ENCODE measurements at regions not wholly inside any gene's neighbourhood (a gene's known extent, or its start where the extent isn't known, plus 50 kb on each side); places are given as distances from the start of the nearest gene placed in this dataset.
A peak's percentile ranks its signal among the peaks of the same experiment; 100 is the strongest.

DNA sequence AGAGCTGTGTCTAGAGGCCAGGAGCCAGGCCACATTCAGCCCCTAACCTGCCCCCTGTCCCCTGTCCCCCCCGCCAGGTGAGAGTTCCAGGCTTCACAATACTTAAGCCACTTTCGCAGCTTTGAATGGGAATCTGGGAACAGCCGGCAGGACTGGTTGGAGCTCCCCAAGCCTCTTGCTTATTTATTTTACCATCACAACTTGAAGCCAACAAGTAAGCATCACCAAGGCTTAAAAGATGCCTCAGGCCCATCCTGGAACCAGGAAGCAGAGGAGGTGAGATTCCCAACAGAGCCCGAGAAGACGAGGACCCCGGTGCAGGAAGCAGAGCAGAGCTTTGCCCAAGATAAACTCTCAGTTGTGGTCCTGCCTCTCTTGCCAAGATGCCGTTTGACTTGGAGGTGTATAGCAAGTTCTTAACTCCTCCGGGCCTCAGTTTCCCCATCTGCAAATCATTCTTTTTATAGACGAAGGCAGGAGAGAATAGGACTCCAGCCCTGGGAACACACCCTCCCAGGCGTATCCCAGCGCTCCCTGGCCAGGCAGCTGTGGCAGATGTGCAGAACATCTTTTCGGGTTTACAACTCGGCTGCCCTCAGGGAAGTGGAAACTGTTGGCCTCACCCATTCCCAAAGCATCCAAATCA is 66.8 kb upstream of the SLC25A33 start:
- no peaks in the 10 kb centered on the region for H3K27me3 ChIP-seq (ENCODE audit: low read depth, low read length)
- H2AFZ ChIP-seq (ENCODE audit: low read depth, low read length): no peak overlapping the region
- H3K36me3 ChIP-seq (replicated peaks; ENCODE audit: low read depth, low read length): no peaks in the 10 kb centered on the region
- peaks cover 11% of the 10 kb centered on the region for H3K4me1 ChIP-seq (ENCODE audit: low read length)
- H4K20me1 ChIP-seq (ENCODE audit: insufficient read depth, low read length): no peaks in the 10 kb centered on the region
- no peak overlapping the region for H3K9ac ChIP-seq (ENCODE audit: low read length)
- no peaks in the 10 kb centered on the region for H3K9me3 ChIP-seq (ENCODE audit: insufficient read depth, low read length)
- H3K27ac ChIP-seq (ENCODE audit: low read length): no peak overlapping the region
- no peak overlapping the region for H3K4me2 ChIP-seq (ENCODE audit: low read length)
- no peak for TF ChIP-seq EZH2phosphoT487 (IDR thresholded peaks at IDR 0.05; ENCODE audit: low read depth)
- TF ChIP-seq, protein P1, sequence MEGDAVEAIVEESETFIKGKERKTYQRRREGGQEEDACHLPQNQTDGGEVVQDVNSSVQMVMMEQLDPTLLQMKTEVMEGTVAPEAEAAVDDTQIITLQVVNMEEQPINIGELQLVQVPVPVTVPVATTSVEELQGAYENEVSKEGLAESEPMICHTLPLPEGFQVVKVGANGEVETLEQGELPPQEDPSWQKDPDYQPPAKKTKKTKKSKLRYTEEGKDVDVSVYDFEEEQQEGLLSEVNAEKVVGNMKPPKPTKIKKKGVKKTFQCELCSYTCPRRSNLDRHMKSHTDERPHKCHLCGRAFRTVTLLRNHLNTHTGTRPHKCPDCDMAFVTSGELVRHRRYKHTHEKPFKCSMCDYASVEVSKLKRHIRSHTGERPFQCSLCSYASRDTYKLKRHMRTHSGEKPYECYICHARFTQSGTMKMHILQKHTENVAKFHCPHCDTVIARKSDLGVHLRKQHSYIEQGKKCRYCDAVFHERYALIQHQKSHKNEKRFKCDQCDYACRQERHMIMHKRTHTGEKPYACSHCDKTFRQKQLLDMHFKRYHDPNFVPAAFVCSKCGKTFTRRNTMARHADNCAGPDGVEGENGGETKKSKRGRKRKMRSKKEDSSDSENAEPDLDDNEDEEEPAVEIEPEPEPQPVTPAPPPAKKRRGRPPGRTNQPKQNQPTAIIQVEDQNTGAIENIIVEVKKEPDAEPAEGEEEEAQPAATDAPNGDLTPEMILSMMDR (IDR thresholded peaks at IDR 0.05; ENCODE audit: low read depth, low read length): no peak
- H3K79me2 ChIP-seq (ENCODE audit: low read length): no peaks in the 10 kb centered on the region
- H3K4me3 ChIP-seq (ENCODE audit: low read length): no peak overlapping the region

DNA sequence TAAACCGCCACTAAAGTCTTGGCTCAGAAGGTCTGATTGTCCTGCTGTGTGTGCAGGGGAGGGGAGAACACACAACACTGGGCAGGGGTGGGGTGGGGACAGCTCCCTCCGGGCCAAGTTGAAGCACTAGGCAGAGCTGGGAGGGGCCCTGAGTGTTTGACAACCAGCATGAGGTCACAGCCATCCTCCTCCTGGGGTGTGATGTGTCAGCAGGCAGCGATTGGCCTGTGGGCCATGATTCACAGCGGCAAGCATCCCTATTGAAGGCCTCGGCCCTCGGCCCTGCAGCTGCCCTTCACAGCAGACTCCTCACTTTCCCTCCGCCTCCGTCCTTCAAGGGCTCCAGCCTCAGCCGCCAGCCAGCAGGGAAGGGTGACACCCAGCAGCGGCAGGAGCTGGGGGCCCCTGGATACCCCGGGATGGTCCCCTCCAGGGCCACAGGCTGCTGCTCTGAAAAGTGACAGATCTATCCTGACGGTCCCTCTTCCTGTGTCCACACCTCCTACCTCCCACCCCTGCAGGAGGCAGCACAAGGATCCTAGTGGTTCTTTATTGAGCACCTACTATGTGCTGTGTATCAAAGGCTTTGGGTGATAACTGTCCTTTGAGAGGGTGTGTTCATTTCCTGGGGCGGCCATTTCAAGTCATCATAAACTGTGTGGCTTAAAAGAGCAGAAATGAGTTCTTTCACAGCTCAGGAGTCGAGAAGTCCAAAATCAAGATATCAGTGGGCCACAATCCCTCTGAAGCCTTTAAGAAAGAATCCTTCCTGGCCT is 66.0 kb upstream of the SLC25A33 start:
- Histone ChIP-seq H3K36me3 (replicated peaks; ENCODE audit: low read depth, low read length) (no peaks in the 10 kb centered on the region), H3K27me3 (ENCODE audit: low read depth, low read length) (no peaks in the 10 kb centered on the region), H3K4me1 (ENCODE audit: low read length) (peaks cover 12% of the 10 kb centered on the region), H4K20me1 (ENCODE audit: insufficient read depth, low read length) (no peaks in the 10 kb centered on the region), H2AFZ (ENCODE audit: low read depth, low read length) (no peak overlapping the region), H3K9me3 (ENCODE audit: insufficient read depth, low read length) (no peaks in the 10 kb centered on the region), H3K4me2 (ENCODE audit: low read length) (no peak overlapping the region), H3K79me2 (ENCODE audit: low read length) (no peaks in the 10 kb centered on the region), H3K9ac (ENCODE audit: low read length) (no peak overlapping the region), H3K4me3 (ENCODE audit: low read length) (no peak overlapping the region), H3K27ac (ENCODE audit: low read length) (no peak overlapping the region)
- TF ChIP-seq, protein P1 (IDR thresholded peaks at IDR 0.05; ENCODE audit: low read depth, low read length): no peak
- no peak for TF ChIP-seq EZH2phosphoT487 (IDR thresholded peaks at IDR 0.05; ENCODE audit: low read depth)

DNA sequence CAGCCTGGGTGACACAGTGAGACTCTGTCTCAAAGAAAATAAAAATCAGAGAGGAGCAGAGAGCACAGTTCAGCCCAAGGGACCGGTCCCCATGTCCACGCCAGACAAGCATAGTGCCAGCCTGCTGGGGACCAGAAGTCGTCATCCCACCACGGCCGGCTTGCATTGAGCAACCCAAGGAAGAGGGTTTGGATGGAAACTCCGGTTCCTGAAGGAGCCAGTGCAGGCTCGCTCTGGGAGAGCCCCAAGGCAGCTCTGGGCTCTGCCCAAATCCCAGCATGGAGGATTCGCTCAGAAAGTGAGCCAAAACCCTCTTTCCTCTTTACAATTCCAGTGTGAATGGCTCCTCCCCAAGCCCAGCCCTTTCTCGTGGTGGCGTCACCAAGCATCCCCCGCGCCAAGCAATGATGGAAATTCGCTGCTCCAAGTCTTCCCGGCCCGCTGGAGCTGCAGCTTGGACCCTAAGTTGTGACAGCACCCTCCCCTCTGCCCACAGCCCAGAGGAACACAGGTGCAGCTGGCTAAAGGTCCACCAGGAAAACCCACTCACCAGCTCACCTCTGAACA is 64.1 kb upstream of the SLC25A33 start:
- Histone ChIP-seq H3K27me3 (ENCODE audit: low read depth, low read length) (no peaks in the 10 kb centered on the region), H3K9ac (ENCODE audit: low read length) (no peak overlapping the region), H3K36me3 (replicated peaks; ENCODE audit: low read depth, low read length) (no peaks in the 10 kb centered on the region), H4K20me1 (ENCODE audit: insufficient read depth, low read length) (no peaks in the 10 kb centered on the region), H3K4me2 (ENCODE audit: low read length) (no peak overlapping the region), H3K79me2 (ENCODE audit: low read length) (no peaks in the 10 kb centered on the region), H3K27ac (ENCODE audit: low read length) (no peak overlapping the region), H2AFZ (ENCODE audit: low read depth, low read length) (no peak overlapping the region), H3K4me1 (ENCODE audit: low read length) (peaks cover 12% of the 10 kb centered on the region), H3K4me3 (ENCODE audit: low read length) (no peak overlapping the region), H3K9me3 (ENCODE audit: insufficient read depth, low read length) (no peaks in the 10 kb centered on the region)
- TF ChIP-seq, protein P1 (IDR thresholded peaks at IDR 0.05; ENCODE audit: low read depth, low read length): no peak
- TF ChIP-seq EZH2phosphoT487 (IDR thresholded peaks at IDR 0.05; ENCODE audit: low read depth): no peak

DNA sequence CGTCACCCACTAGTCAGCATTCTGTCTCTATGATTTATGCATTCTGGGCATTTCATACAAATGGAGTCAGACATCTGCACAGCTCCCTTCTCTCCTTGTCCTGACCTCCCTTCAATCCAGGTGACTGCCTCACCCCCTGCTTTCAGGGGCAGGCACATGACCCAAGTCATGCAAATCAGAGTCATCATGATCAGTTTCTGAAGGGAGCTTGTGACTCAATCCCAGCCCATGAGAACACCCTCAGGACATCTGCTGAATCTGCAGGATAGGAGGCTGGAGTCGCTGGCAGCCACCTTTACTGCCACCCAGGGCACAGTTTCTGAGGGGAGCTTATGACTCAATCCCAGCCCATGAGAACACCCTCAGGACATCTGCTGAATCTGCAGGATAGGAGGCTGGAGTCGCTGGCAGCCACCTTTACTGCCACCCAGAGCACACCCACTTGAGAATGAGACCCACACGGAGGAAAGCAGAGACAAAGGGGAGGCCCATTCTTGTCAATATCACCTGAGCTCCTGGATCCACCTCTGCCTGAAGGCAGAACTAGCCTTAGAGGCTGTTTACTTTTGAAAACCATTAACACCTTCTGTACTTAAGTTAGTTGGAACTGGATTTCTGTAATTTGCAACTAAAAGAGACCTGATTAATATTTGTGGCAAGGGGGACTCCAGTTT is 62.3 kb upstream of the SLC25A33 start:
- Histone ChIP-seq H3K9ac (ENCODE audit: low read length) (no peak overlapping the region), H3K4me2 (ENCODE audit: low read length) (peak overlapping the region; percentile 64), H3K27me3 (ENCODE audit: low read depth, low read length) (no peaks in the 10 kb centered on the region), H3K9me3 (ENCODE audit: insufficient read depth, low read length) (no peaks in the 10 kb centered on the region), H3K4me1 (ENCODE audit: low read length) (peaks cover 12% of the 10 kb centered on the region), H4K20me1 (ENCODE audit: insufficient read depth, low read length) (no peaks in the 10 kb centered on the region), H3K27ac (ENCODE audit: low read length) (no peak overlapping the region), H3K36me3 (replicated peaks; ENCODE audit: low read depth, low read length) (no peaks in the 10 kb centered on the region), H3K79me2 (ENCODE audit: low read length) (no peaks in the 10 kb centered on the region), H3K4me3 (ENCODE audit: low read length) (no peak overlapping the region), H2AFZ (ENCODE audit: low read depth, low read length) (no peak overlapping the region)
- TF ChIP-seq EZH2phosphoT487 (IDR thresholded peaks at IDR 0.05; ENCODE audit: low read depth): no peak
- TF ChIP-seq, protein P1 (IDR thresholded peaks at IDR 0.05; ENCODE audit: low read depth, low read length): no peak
